OCI-LY3 (cell line): ENCODE measurements at regions not wholly inside any gene's neighbourhood (a gene's known extent, or its start where the extent isn't known, plus 50 kb on each side); places are given as distances from the start of the nearest gene placed in this dataset.

Experiments used
- H2AFZ ChIP-seq: fragments of 200-600, 300-600 bp; shearing (Covaris generic); 2 replicates; pipeline ENCODE4 v1.6.0; 2014; ENCODE audit warnings: antibody characterized with exemption, low read depth, low read length
- H3K27ac ChIP-seq: fragments of 200-600, 300-600 bp; sonication (generic); 2 replicates; pipeline ENCODE4 v1.5.1; 2014; ENCODE audit warnings: mild to moderate bottlenecking, low read length, moderate library complexity, mixed read lengths
- H3K27me3 ChIP-seq: fragments of 200-600, 300-600 bp; sonication (generic); 2 replicates; pipeline ENCODE4 v1.6.1; 2014; ENCODE audit warnings: low read depth, low read length, mixed read lengths
- H3K36me3 ChIP-seq: fragments of 200-600, 300-600 bp; sonication (generic); replicated peaks from 2 replicates; pipeline ENCODE3; 2014; ENCODE audit warnings: low read depth, low read length, mixed read lengths
- H3K4me1 ChIP-seq: fragments of 300-600, 200-600 bp; sonication (generic); 2 replicates; pipeline ENCODE4 v1.6.1; 2014; ENCODE audit warnings: low read length, mixed read lengths
- H3K4me2 ChIP-seq: fragments of 200-600, 300-600 bp; sonication (generic); 2 replicates; pipeline ENCODE4 v1.6.1; 2014; ENCODE audit warnings: low read length, mixed read lengths
- H3K4me3 ChIP-seq: fragments of 300-600, 200-600 bp; sonication (generic); 2 replicates; pipeline ENCODE4 v1.5.1; 2014; ENCODE audit warnings: antibody characterized with exemption, mild to moderate bottlenecking, low read length, moderate library complexity
- H3K79me2 ChIP-seq: fragments of 300-600, 200-600 bp; shearing (Covaris generic); 2 replicates; pipeline ENCODE4 v1.6.1; 2014; ENCODE audit warnings: mild to moderate bottlenecking, low read length, mixed read lengths
- H3K9ac ChIP-seq: fragments of 300-600, 200-600 bp; shearing (Covaris generic); 2 replicates; pipeline ENCODE4 v1.6.0; 2014; ENCODE audit warnings: mild to moderate bottlenecking, low read length, moderate library complexity
- H3K9me3 ChIP-seq: fragments of 200-600, 300-600 bp; shearing (Covaris generic); 2 replicates; pipeline ENCODE4 v1.6.1; 2014; ENCODE audit warnings: low read length, mixed read lengths; ENCODE audit not compliant: insufficient read depth
- H4K20me1 ChIP-seq: fragments of 200-600, 300-600 bp; sonication (generic); 2 replicates; pipeline ENCODE4 v1.6.1; 2016; ENCODE audit warnings: low read length, mixed read lengths; ENCODE audit not compliant: insufficient read depth
- EZH2phosphoT487 ChIP-seq: fragments of 200-600 bp; shearing (Covaris generic); IDR thresholded peaks from 2 replicates; pipeline ENCODE4 v1.6.1; 2018; ENCODE audit warnings: antibody characterized with exemption, mixed run types, low read depth
- TF ChIP-seq, protein P1 (sequence below): fragments of 200-600, 300-600 bp; sonication (generic); IDR thresholded peaks from 2 replicates; pipeline ENCODE4 v1.5.1; 2014; ENCODE audit warnings: antibody characterized with exemption, low read length, low read depth

DNA sequence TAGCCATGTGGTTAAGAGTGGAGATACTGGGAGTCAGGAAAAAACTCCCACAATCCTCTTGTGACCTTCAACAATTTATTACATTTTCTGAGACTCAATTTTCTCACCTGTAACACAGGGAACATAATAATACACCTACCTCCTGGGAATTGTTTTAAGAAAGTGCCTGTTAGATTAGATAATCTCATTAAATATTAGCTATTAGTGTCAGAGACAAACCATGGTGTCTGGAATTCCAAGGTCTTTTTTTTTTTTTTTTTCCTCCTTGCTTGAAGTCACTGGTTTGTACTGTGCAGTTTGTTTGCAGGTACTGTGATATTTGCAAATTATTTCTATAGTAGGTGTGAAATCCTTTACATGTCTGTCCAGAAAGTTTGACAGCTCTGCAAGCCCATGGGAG is 806.1 kb downstream of the DNAJB9 start:
- H3K79me2 ChIP-seq, result no peaks in the 10 kb centered on the region
- TF ChIP-seq EZH2phosphoT487, result no peak
- TF ChIP-seq, protein P1, sequence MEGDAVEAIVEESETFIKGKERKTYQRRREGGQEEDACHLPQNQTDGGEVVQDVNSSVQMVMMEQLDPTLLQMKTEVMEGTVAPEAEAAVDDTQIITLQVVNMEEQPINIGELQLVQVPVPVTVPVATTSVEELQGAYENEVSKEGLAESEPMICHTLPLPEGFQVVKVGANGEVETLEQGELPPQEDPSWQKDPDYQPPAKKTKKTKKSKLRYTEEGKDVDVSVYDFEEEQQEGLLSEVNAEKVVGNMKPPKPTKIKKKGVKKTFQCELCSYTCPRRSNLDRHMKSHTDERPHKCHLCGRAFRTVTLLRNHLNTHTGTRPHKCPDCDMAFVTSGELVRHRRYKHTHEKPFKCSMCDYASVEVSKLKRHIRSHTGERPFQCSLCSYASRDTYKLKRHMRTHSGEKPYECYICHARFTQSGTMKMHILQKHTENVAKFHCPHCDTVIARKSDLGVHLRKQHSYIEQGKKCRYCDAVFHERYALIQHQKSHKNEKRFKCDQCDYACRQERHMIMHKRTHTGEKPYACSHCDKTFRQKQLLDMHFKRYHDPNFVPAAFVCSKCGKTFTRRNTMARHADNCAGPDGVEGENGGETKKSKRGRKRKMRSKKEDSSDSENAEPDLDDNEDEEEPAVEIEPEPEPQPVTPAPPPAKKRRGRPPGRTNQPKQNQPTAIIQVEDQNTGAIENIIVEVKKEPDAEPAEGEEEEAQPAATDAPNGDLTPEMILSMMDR, result no peak
- no peak overlapping the region for H3K9ac ChIP-seq
- no peaks in the 10 kb centered on the region for H3K27me3 ChIP-seq
- H3K4me1 ChIP-seq, result peaks cover 5% of the 10 kb centered on the region; the same call in 1 of the 2 replicates
- no peaks in the 10 kb centered on the region for H3K36me3 ChIP-seq
- H4K20me1 ChIP-seq, result no peaks in the 10 kb centered on the region
- H2AFZ ChIP-seq, result no peak overlapping the region
- no peak overlapping the region for H3K4me2 ChIP-seq
- H3K4me3 ChIP-seq, result no peak overlapping the region
- H3K9me3 ChIP-seq, result no peaks in the 10 kb centered on the region
- no peak overlapping the region for H3K27ac ChIP-seq

DNA sequence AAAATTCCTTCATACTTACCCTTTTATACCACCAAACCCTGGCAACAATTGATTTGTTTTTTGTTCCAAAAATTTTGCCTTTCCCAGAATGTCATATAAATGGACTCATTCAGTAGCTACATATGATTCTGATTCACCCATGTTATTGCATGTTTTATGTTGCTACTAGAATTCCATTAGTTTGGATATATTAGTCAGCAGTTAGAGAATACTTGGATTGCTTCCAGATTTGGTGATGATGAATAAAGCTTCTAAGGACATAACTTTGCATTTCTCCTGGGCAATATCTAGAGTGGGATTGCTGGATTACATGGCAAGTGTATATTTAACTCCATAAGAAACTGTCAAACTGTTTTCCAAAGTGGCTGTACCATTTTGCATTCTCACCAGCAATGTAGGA is 806.9 kb downstream of the DNAJB9 start:
- H3K4me1 ChIP-seq, result peaks cover 5% of the 10 kb centered on the region; the same call in 1 of the 2 replicates

DNA sequence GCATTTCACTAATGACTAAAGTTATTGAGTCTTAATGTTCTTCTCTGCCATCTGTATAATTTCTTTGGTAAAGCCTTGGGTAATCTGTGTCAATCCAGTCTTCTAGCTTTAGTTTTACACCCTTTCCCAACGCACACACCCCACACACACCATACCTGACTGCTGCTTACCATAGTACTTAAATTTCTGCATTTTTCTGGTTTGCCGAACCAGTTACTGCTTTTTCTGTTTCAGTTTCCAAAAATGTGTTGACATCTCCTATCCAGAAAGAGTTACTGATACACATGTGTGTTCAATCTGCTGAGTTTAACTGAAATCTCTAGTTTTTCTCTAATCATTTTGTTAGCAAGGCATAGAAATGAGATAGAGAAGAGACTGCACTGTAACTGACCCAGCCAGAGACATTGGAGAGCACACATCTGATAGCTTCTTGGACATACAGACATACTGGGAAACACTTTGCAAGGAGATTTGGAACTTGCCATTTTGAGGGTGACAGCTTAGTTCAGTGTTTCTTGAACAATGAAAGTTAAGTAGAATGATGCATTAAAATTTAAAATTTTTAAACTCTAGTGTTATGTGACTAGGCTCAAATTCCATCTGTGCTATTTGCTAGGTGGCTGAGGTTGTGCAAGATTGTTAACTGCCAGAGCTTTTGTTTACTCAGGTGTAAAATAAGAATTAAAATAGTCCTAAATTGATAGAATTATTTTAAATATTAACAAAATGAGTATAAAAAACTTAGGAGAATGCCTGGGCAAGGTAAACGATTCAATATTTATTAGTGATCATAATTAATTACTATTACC is 807.6 kb downstream of the DNAJB9 start:
- Histone ChIP-seq H3K4me2 (peak overlapping the region; percentile 30), H3K36me3 (no peaks in the 10 kb centered on the region), H3K9me3 (no peaks in the 10 kb centered on the region), H4K20me1 (no peaks in the 10 kb centered on the region), H3K9ac (no peak overlapping the region), H3K4me1 (peaks cover 5% of the 10 kb centered on the region; the same call in 1 of the 2 replicates), H3K27me3 (no peaks in the 10 kb centered on the region), H3K79me2 (no peaks in the 10 kb centered on the region), H3K27ac (no peak overlapping the region), H3K4me3 (no peak overlapping the region), H2AFZ (0 out of 2 replicates have a peak overlapping the region, but pooled peaks have one; percentile 33)
- no peak for TF ChIP-seq EZH2phosphoT487
- TF ChIP-seq, protein P1, result no peak

More for the DNA sequence above, 806.9 kb downstream of the DNAJB9 start:
- TF ChIP-seq, protein P1, result no peak
- no peak for TF ChIP-seq EZH2phosphoT487
- Histone ChIP-seq H3K27me3 (no peaks in the 10 kb centered on the region), H3K79me2 (no peaks in the 10 kb centered on the region), H3K27ac (no peak overlapping the region), H3K4me2 (no peak overlapping the region), H3K4me3 (no peak overlapping the region), H4K20me1 (no peaks in the 10 kb centered on the region), H2AFZ (0 out of 2 replicates have a peak overlapping the region, but pooled peaks have one; percentile 33), H3K9me3 (no peaks in the 10 kb centered on the region), H3K36me3 (no peaks in the 10 kb centered on the region), H3K9ac (no peak overlapping the region)

DNA sequence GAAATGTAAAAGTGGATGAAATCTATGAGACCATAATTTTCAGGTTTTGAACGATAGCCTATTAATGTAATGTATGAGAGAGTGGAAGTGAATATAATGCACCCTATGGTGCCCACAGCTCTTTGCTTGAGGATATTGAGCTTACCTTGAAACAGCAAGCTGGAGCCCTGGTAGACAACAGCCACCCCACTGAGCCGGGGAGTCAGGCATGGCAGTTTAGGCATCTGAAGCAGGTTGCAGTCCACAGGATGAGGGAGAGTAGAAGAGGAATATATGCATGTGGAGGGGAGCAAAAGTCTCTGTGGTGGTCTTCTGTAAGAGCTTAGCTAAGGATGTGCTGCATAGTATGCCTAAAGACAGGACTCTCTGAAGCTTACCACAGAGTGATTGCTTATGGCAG is 817.3 kb downstream of the DNAJB9 start:
- no peaks in the 10 kb centered on the region for H3K27me3 ChIP-seq
- no peak overlapping the region for H3K4me3 ChIP-seq
- H3K36me3 ChIP-seq, result no peaks in the 10 kb centered on the region
- no peak for TF ChIP-seq EZH2phosphoT487
- TF ChIP-seq, protein P1, result no peak
- H4K20me1 ChIP-seq, result no peaks in the 10 kb centered on the region
- H3K4me2 ChIP-seq, result no peak overlapping the region
- H3K4me1 ChIP-seq, result no peaks in the 10 kb centered on the region
- H3K9me3 ChIP-seq, result no peaks in the 10 kb centered on the region
- H2AFZ ChIP-seq, result no peak overlapping the region
- H3K27ac ChIP-seq, result no peak overlapping the region
- no peak overlapping the region for H3K9ac ChIP-seq
- no peaks in the 10 kb centered on the region for H3K79me2 ChIP-seq
